ENCODE measurements at regions not wholly inside any gene's neighbourhood (a gene's known extent, or its start where the extent isn't known, plus 50 kb on each side); places are given as distances from the start of the nearest gene placed in this dataset.

DNA sequence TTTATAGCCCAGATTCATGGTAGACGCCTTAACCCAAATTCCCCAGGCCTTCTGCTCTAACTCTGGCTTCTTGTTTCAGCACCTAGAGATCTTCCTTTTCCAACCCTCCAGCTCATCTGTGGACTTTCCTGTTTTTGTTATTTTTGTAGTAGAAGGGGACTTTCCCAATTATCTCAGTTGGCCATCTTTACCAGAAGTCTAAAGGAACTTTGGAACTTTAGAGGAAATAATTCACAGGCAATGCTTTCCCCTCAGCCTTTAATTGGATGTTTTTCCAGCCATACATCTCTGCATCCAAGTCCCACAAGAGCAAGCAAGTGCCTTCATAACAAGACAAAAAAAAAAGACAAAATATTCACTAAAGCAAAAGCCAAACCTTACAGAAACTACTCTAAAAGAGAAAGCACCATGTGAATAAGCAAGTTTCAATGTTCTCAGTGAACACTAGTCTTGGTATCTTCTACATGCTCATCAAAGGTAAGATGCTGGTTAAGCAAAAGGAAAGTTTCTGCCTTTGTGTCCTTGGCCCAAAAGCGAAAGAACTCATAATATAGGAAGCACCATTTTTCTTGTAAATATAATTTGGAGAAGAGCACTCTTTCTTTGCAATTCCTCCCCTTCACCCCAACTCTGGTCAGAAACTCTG is 377.3 kb downstream of the SETD4 start:
- Mint-ChIP-seq H3K27me3 (ENCODE audit: insufficient read depth, unreplicated experiment) (peaks cover 86% of the 10 kb centered on the region), H3K36me3 (ENCODE audit: insufficient read depth, unreplicated experiment) (peaks cover 5% of the 10 kb centered on the region), H3K27ac (ENCODE audit: low read depth, unreplicated experiment) (no peak overlapping the region), H3K4me3 (ENCODE audit: unreplicated experiment) (no peak overlapping the region), H3K9me3 (ENCODE audit: unreplicated experiment) (peaks cover 6% of the 10 kb centered on the region), H3K4me1 (ENCODE audit: insufficient read depth, unreplicated experiment) (no peaks in the 10 kb centered on the region)
- CTCF ChIA-PET: interaction anchor here (1.0 kb wide), 2 partner anchors 9 to 157 kb away, joined by 3 read pairs; no protein-coding TSS in a partner anchor
- TF ChIP-seq, protein P1, sequence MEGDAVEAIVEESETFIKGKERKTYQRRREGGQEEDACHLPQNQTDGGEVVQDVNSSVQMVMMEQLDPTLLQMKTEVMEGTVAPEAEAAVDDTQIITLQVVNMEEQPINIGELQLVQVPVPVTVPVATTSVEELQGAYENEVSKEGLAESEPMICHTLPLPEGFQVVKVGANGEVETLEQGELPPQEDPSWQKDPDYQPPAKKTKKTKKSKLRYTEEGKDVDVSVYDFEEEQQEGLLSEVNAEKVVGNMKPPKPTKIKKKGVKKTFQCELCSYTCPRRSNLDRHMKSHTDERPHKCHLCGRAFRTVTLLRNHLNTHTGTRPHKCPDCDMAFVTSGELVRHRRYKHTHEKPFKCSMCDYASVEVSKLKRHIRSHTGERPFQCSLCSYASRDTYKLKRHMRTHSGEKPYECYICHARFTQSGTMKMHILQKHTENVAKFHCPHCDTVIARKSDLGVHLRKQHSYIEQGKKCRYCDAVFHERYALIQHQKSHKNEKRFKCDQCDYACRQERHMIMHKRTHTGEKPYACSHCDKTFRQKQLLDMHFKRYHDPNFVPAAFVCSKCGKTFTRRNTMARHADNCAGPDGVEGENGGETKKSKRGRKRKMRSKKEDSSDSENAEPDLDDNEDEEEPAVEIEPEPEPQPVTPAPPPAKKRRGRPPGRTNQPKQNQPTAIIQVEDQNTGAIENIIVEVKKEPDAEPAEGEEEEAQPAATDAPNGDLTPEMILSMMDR (IDR thresholded peaks at IDR 0.05; ENCODE audit: unreplicated experiment): no peak
- no peak for DNase-seq (ENCODE audit: unreplicated experiment)
- BruUV-seq (replicated peaks): no TSS peak
- intact Hi-C loops (cut with micrococcal nuclease): no loop called here
- POLR2A ChIA-PET: interaction anchor here (1.7 kb wide), 1 partner anchor 14 kb away, joined by 4 read pairs; no protein-coding TSS in a partner anchor

DNA sequence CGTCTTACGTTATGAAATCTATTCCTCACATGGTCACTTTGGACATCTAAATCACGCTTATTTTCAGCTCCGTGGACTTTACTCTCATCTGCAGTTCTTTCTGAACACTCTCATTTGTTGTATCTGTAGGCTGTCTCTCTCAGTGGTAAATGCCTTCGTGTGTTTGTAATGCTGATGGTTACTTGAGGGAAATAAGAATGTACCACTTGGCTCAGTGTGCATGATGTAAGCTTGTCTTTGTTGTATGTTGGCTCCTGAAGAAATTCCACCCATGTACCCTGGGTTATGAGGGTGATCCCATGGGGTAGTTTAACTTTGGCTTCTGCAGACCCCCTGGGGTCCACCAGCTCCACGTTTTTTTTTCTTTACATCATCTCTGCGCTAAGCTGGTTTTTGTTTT is 378.4 kb downstream of the SETD4 start:
- intact Hi-C loops (cut with micrococcal nuclease): no loop called here
- H3K27me3 Mint-ChIP-seq (ENCODE audit: insufficient read depth, unreplicated experiment): peaks cover 82% of the 10 kb centered on the region
- ChIA-PET POLR2A (interaction anchor here (1.1 kb wide), 1 partner anchor 8 kb away, joined by 3 read pairs; no protein-coding TSS in a partner anchor), CTCF (interaction anchor here (0.6 to 1.0 kb wide), 2 partner anchors 63 to 158 kb away, joined by 3 read pairs; no protein-coding TSS in a partner anchor)
- no peak overlapping the region for H3K4me3 Mint-ChIP-seq (ENCODE audit: unreplicated experiment)
- peaks cover 6% of the 10 kb centered on the region for H3K36me3 Mint-ChIP-seq (ENCODE audit: insufficient read depth, unreplicated experiment)
- peaks cover 7% of the 10 kb centered on the region for H3K9me3 Mint-ChIP-seq (ENCODE audit: unreplicated experiment)
- DNase-seq (ENCODE audit: unreplicated experiment): no peak
- TF ChIP-seq, protein P1 (IDR thresholded peaks at IDR 0.05; ENCODE audit: unreplicated experiment): no peak
- no peak overlapping the region for H3K27ac Mint-ChIP-seq (ENCODE audit: low read depth, unreplicated experiment)
- H3K4me1 Mint-ChIP-seq (ENCODE audit: insufficient read depth, unreplicated experiment): no peaks in the 10 kb centered on the region
- no TSS peak for BruUV-seq (replicated peaks)

DNA sequence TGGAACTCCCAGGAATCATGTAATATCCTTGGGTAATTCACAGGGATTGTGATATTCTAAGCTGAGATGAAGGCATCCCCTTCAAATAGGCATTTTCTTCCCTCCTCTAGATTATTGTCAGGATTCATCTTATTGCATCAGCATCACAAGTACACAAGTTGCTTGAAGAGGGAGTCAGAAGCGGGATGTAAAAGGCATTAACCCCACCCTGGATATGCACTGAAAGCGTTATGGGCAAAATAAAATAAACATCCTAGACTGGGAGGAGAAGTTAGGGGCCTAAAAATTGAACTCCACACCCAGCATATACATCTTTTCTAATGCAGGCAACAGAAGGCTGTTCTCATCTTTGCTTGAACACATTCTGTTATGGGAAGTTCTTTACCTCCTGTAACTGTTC is 381.2 kb downstream of the SETD4 start:
- H3K4me1 Mint-ChIP-seq (ENCODE audit: insufficient read depth, unreplicated experiment): no peaks in the 10 kb centered on the region
- BruUV-seq (replicated peaks): no TSS peak
- peaks cover 59% of the 10 kb centered on the region for H3K27me3 Mint-ChIP-seq (ENCODE audit: insufficient read depth, unreplicated experiment)
- DNase-seq (ENCODE audit: unreplicated experiment): no peak
- CTCF ChIA-PET: no interaction called here
- intact Hi-C loops (cut with micrococcal nuclease): no loop called here
- H3K9me3 Mint-ChIP-seq (ENCODE audit: unreplicated experiment): peaks cover 7% of the 10 kb centered on the region
- no peak overlapping the region for H3K27ac Mint-ChIP-seq (ENCODE audit: low read depth, unreplicated experiment)
- H3K36me3 Mint-ChIP-seq (ENCODE audit: insufficient read depth, unreplicated experiment): peaks cover 6% of the 10 kb centered on the region
- TF ChIP-seq, protein P1 (IDR thresholded peaks at IDR 0.05; ENCODE audit: unreplicated experiment): no peak
- POLR2A ChIA-PET: no interaction called here
- no peak overlapping the region for H3K4me3 Mint-ChIP-seq (ENCODE audit: unreplicated experiment)

DNA sequence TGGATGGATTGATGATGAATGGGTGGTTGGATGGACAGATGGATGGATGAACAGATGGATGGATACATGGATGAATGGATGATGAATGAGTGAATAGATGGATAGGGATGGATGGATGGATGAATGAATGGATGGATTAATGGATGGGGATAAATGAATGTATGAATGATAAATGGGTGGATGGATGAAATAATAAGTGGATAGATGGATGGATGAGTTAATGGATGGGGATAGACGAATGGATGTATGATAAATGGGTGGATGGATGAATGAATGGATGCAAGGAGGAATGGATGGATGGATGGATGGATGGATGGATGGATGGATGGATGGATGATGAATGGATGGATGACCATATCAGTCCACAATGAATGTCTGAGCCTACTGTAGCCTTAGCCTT is 381.9 kb downstream of the SETD4 start:
- BruUV-seq (replicated peaks): no TSS peak
- no peak overlapping the region for H3K4me3 Mint-ChIP-seq (ENCODE audit: unreplicated experiment)
- ChIA-PET CTCF (interaction anchor here (0.6 to 0.7 kb wide), 2 partner anchors 13 to 587 kb away, joined by 3 read pairs; no protein-coding TSS in a partner anchor), POLR2A (no interaction called here)
- TF ChIP-seq, protein P1 (IDR thresholded peaks at IDR 0.05; ENCODE audit: unreplicated experiment): no peak
- no peaks in the 10 kb centered on the region for H3K4me1 Mint-ChIP-seq (ENCODE audit: insufficient read depth, unreplicated experiment)
- H3K36me3 Mint-ChIP-seq (ENCODE audit: insufficient read depth, unreplicated experiment): peaks cover 6% of the 10 kb centered on the region
- H3K27me3 Mint-ChIP-seq (ENCODE audit: insufficient read depth, unreplicated experiment): peaks cover 54% of the 10 kb centered on the region
- no peak overlapping the region for H3K27ac Mint-ChIP-seq (ENCODE audit: low read depth, unreplicated experiment)
- peaks cover 7% of the 10 kb centered on the region for H3K9me3 Mint-ChIP-seq (ENCODE audit: unreplicated experiment)
- intact Hi-C loops (cut with micrococcal nuclease): no loop called here
- no peak for DNase-seq (ENCODE audit: unreplicated experiment)

Measured in MCF 10A (cell line).